ENCODE measurements at regions not wholly inside any gene's neighbourhood (a gene's known extent, or its start where the extent isn't known, plus 50 kb on each side); places are given as distances from the start of the nearest gene placed in this dataset.

DNA sequence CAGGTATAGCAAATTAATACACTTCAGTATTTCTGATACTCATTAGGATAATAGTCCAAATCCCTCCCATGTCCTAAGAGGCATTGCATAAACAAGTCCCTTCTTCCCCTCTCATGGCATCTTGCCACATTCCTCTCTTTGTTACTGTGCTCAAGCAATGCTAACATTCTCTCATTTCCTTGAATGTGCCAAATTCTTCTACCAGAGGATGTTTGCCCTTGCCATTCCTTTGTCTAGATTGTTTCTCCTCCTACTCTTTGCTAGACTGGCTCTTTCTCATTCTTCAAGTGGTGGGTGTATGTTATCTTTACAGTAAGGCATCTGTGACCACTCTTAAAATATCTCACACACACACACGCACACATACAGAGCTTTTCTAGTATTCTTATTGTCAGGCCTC, 621.0 kb upstream of the CXADR start:
- peak in 1 of 3 donors; percentile 7 for DNase-seq

DNA sequence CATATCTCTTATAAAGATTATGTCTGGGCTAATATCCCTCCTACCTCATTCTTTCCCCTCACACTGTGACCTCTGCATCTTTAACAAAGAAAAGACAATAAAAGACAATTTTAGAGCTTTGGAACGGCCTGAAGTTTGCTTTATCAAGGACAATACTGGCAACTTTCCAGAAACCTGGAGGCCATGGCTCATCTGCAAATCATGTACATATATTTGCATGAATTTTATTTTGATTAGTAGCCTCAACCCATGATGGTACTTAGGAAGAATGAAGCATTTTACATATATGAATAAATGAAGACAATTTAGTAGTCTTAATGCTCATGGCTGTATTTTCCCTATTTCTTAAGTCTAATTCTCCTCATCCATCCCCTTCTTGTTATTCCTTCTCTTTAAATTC, 612.2 kb upstream of the CXADR start:
- no peak for DNase-seq

GRCh38 chr21:16908077-16908476, 604.8 kb upstream of the CXADR start:
- DNase-seq, result no peak

GRCh38 chr21:16910435-16911165, 602.2 kb upstream of the CXADR start:
- peak in 1 of 3 donors; percentile 5 for DNase-seq

- no peak for DNase-seq
These were observed 601.7 kb upstream of the CXADR start for GRCh38 chr21:16911166-16911607.

DNA sequence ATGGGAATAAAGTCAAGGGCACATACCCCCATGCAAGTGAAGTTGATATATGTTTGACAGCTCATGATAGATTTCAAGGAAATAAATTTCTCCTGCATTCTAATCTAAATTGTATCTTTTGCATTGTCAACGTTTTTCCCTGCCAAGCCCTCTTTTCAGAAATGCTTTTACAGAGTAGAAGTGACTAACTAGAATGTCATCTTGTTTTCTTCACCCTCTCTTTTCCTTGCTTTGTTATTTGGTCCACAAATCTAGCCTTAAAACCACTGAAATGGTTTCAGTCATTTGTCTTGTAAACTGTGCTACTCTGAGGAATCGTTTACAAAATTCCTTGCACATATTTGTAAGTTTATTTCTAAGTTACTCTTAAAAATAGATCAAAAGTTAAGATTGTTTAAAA, 600.8 kb upstream of the CXADR start:
- no peak for DNase-seq

DNA sequence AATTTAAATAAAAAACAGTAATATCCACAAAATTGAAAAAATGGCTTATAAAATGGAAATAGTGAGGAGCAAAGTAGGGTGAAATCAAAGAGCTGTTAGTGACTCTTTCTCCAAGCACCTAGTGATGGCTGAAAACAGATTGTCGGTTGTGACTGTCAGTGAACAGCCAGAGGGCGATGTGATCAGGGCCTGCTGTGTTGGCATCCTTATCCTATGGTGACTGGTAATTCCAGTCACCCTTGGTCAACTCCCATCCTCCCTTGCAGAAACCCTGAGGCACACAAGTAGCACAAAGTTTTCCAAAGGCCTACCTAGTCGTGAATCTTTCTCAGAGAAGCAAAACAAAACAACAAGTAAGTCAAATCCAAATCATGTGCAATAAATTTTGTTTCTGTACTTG, 599.8 kb upstream of the CXADR start:
- DNase-seq, result no peak

DNA sequence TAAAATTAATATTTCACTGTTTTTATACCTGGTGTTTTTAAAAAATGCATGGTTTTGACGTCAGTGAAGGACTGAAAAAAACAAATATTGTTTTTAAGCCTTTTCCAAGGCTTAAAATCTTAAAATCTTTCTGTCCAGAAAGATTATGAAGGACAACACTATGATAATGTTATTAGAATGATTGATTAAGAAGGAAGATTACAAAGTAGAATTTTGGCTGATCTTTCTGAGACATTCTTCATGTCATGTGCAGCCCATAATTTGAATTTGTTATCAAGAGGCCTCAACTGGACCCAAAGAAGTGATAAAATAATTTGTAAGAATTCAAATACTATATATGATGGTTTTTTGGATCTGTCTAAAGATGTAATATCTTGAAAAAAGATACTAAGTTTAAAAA, 584.4 kb upstream of the CXADR start:
- no peak for DNase-seq

DNA sequence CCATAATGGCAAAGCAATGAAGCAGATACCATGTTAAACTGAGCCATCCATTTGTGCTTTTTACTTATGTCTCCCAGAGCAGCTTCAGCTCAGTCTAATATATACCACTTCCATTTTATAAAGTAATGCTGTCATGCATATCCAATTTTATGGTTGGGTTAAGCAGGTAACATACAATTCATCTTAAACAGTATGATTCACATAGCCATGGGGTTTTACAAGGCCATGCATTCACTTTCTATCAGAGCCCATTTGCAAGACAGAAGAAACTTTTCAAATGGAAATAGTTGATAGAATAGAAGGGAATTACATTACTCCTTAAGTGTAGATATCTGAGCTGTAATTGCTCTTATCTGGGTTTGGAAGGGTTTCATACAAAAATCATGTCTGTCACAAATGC, 580.5 kb upstream of the CXADR start:
- no peak for DNase-seq

GRCh38 chr21:16942703-16943102, 570.1 kb upstream of the CXADR start:
- no peak for DNase-seq

- no peak for DNase-seq
These were observed 569.6 kb upstream of the CXADR start for GRCh38 chr21:16943231-16943630.

GRCh38 chr21:16945580-16945979, 567.3 kb upstream of the CXADR start:
- no peak for DNase-seq

DNA sequence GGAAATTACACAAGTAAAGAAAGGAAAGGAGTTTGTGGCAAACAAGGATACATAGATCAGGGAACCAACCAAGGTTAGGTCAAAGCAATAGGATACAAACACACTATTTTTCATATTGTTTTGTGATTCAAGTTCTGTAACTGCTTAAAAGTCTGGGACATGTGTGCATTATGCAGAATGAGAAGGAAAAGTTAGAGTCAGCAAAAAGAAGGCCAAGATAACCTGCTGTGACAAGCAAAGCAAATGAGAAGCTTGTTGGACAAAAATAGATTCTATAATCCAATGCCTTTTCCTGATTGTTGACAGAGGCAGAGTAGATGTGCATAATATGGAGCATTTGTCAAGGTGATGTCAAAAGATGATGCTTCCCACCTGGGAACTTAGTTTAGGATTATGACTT, 556.0 kb upstream of the CXADR start:
- DNase-seq, result no peak

DNA sequence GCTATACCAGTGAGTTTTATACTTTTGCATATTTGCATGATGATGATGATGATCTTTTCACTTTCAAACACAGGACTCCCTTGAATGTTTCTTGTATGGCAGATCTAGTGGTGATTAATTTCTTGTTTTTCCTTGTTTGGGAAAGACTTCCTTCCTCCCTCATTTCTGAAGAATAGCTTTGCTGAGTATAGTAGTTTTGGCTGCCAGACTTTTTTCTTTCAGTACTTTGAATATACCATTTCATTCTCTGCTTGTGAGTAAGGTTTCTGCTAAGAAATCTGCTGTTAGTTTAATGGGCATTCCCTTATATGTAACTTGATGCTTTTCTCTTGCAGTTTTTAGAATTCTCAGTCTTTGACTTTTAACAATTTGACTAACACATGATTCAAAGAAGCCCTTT, 547.4 kb upstream of the CXADR start:
- no peak for DNase-seq

DNA sequence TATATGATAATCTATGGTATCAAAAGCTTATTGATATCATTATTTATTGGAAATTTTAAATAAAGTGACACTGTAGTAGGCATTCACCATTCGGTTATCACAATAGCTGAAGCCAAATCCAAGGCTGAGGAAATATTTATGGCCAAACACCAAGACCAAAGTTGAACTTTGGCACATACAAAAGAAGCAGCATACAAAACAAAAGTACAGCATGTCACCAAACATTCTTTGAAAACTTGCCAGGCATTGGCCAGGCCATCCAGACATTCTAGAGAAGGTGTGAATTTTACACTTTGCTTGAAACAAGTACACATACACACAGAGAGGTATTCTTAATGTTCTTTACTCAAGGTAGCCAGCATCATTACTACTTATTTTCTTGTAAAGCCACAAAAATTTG, 544.4 kb upstream of the CXADR start:
- no peak for DNase-seq

- DNase-seq, result no peak
These were observed 543.2 kb upstream of the CXADR start for GRCh38 chr21:16969636-16970035.

DNA sequence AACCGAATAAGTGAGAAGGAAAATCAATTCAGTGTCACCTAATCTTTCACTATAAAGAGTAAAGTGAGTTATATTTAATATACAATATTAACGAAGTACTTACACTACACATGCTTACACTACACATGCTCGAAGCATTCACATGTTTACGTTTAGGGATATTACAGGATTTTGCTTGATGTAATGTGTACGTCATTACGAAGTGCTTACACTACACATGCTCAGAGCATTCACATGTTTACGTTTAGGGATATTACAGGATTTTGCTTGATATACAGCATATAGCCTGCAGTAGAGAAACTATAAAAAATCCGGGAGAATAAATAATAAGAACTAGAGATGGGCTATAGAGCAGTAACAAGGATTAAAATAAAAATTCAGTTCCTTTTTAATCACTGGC, 538.8 kb upstream of the CXADR start:
- DNase-seq, result no peak

- DNase-seq, result no peak
These were observed 536.6 kb upstream of the CXADR start for GRCh38 chr21:16976193-16976592.

- DNase-seq, result no peak
These were observed 534.4 kb upstream of the CXADR start for GRCh38 chr21:16978309-16978895.

GRCh38 chr21:16979574-16979973, 533.3 kb upstream of the CXADR start:
- DNase-seq, result no peak

- no peak for DNase-seq
These were observed 529.4 kb upstream of the CXADR start for GRCh38 chr21:16983420-16983819.

DNA sequence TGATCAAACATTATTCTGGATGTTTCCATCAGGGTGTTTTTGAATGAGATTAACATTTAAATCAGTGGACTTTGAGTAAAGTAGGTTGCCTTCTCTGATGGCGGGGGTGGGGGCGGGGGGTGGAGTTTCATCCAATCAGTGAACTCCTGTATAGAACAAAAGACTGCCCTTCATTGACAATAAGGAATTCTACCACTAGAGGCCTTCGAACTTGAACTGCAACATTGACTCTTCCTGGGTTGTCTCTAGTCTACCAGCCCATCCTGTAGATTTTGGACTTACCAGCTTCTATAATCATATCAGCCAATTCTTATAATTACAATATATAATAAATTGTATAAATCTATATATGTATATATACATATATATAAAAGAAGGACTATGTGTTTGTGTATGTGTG, 520.4 kb upstream of the CXADR start:
- no peak for DNase-seq

- DNase-seq, result peak in 2 of 3 donors; percentile 11 to 42
These were observed 519.3 kb upstream of the CXADR start for GRCh38 chr21:16993416-16994038.
